Fibroblast of skin of right biceps (primary cell): ENCODE measurements at regions not wholly inside any gene's neighbourhood (a gene's known extent, or its start where the extent isn't known, plus 50 kb on each side); places are given as distances from the start of the nearest gene placed in this dataset.
A peak's percentile ranks its signal among the peaks of the same experiment; 100 is the strongest.
"Not testable (repeated sequence)": the region's sequence is repeated elsewhere in the genome, so short reads cannot be mapped to it uniquely, and the experiment has no call there.

ENCODE experiments used
- DNase-seq: peaks from one replicate; pipeline ENCODE4 v3.0.0-alpha.2; 2013

GRCh38 chr10:35958609-35959008 is 316.5 kb upstream of the FZD8 start:
- DNase-seq: not testable (repeated sequence)

DNA sequence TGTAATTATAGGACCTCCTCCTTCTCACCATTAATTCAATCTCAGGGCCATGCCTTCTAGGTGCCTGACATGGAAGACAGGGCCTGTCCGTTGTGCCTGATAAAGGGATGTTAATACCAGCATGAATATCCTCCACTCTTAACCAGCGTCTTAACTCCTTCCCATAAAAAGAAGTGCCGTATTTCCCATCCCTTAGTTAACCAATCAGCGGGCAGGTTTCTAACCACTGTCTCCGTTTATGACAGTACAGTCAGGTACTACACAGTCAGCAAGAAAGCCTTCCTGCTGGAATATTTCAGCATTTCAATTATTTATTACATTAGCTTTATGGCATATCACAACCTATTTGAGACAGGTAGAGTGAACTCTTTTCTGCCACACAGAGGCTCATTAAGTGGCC is 308.6 kb upstream of the FZD8 start:
- no peak for DNase-seq

DNA sequence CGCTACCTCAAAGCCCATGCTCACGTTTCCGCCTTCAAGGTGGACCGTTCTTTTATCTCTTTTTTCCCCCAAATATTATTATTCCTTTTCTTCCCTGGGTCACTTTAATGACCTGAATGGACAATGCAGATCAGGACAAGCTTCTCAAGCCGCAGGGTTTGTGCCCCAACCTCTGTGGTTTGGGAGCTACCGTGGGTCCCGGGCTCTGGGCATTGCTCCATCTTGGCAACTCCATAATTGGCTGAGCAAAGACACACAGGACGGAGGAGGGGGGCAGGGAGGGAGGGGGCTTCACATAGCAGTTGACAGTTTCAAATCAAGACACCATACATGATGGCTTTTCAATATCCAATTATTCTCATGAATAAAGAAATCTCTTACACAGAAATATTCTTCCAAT is 308.1 kb upstream of the FZD8 start:
- DNase-seq: no peak

GRCh38 chr10:35949811-35950211 is 307.7 kb upstream of the FZD8 start:
- no peak for DNase-seq

DNA sequence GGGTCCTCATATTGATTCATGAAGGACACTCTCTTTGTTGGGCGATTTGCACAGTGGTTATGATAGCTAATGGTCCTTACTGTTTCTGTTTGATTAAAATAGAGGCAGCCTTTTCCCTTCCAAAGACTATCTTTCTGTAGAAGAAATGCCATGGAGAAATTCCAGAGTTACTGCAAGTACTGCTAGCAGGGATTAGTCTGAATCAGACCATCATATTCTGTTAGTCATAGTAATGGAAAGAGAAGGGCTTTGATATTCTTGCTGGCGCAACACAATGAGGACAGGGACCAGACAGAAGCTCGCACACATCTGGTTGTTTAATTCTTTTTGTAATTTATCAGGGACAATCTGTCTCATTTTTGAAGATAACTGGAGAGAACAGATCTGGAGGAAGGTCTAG is 304.5 kb upstream of the FZD8 start:
- no peak for DNase-seq

- DNase-seq: no peak
These were observed 300.0 kb upstream of the FZD8 start for GRCh38 chr10:35942057-35942456.

DNA sequence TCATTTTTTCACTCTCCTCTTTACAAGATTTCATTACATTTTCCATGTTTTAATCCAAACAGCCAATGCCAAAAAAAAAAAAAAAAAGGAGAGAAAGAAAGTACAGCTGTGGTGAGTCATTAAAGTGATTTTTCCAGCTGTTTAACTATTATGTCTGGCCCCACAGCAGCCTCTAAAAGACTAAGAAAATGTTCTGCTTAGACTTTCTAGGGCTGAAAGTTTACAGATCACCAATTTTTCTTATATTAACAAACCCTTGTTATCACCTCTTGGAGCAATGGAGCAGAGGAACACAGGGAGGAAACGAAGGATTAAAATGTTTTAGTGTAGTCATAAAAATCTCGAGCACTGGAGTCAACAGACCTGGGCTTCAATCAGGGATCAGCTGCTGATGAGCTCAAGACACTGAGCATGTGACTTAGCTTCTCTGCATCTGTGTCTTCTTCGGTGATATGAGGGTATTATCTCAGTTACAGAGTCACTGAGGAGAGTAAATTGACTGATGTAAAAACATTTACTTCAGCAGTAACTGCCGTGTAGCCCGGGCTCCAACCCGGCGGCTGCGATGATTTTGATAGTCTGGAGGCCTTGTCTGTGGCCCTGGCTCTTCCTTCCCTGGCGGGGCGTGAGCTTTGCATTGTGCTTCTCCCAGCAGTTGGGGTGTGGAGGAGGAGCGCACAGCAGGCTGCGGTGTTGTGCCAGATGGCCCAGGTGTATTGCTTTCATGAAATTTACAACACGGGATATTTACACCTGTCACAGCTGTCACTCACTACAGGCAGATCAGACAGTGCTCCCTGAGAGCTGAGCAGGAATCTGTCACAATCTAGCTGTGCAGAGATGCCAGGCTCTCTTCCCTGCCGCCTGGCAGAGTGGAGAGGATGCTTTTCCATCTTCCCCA is 298.3 kb upstream of the FZD8 start:
- DNase-seq: peak; percentile 11

DNA sequence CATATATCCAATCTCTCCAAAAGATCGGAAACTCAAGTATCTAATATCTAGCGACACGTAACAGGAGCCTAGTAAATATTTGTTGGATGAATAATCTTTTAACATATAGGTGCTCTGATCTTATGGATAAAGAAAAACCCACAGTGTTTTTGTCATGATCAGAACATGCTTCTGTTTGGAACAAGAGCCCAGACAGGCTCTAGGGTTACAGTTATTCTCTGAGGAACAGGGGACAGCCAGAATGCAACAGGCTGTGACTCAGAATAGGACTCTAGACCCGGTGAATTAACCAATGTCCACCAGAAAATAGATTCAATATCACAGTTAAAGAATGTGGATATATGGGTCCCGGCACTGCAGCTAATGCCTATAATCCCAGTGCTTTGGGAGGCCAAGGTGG is 296.1 kb upstream of the FZD8 start:
- no peak for DNase-seq

DNA sequence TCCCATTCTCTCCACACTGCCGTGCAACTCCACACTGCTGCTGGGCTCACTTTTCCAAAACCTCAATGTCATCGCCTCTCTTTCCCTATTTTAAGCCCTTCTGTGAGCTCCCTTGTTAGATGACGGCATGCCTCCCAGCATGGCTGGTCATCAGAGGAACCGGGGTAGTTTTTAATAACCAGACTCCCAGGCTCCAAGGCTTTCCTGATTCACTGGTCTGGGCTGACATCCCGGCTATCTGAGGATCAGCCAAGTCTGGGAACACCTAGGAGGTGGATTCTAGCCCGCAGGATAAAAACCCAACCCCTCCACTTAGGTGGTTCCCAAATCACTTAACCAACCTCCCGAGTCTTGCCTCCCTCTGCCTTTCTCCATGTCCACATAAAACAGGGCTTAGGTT is 295.4 kb upstream of the FZD8 start:
- DNase-seq: peak; percentile 10

DNA sequence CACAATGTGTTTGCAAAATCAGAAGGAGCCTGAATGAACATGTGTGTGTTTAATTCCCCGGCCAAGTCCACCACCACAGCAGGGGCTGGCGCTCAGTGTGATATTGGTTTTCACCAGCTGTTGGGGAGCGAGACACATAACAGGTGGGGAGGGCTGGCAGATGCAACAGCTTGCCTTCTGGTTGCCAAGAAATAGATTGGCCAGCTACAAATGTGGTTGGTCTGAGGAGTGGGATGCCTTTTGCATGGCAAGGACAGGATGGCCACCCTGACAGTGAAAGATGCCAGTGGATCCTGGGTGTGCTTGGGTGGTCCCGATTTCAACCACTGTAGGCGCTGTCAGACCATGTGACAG is 292.5 kb upstream of the FZD8 start:
- no peak for DNase-seq

- DNase-seq: no peak
These were observed 292.0 kb upstream of the FZD8 start for GRCh38 chr10:35933940-35934641.

GRCh38 chr10:35933491-35933890 is 291.4 kb upstream of the FZD8 start:
- no peak for DNase-seq

- DNase-seq: not testable (repeated sequence)
These were observed 287.9 kb upstream of the FZD8 start for GRCh38 chr10:35929962-35930361.

- DNase-seq: no peak
These were observed 286.7 kb upstream of the FZD8 start for GRCh38 chr10:35928748-35929147.

DNA sequence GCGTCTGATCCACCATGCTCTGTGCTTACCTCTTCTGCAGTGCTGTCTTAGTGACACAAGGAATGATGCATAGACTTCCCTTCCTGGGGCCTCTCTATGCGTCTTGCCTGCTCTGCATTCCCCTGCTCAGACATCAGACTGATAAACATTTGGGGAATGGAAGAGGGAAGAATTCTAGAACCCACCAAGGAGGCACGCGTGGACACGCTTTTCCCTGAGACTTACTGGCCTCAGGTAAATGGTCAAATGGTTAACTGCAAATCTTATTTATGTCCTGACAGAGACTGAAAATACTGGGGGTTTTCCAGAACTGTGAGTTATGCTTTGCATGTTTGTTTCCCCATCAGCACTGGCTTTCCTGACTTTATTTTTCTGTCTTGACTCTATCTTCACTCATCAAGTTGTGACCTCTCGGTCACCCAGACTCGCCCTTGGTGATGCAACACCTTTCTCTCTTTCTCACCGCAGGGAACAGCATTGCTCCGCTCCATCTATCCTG is 285.9 kb upstream of the FZD8 start:
- peak; percentile 28 for DNase-seq

- no peak for DNase-seq
These were observed 285.2 kb upstream of the FZD8 start for GRCh38 chr10:35927341-35927740.

- no peak for DNase-seq
These were observed 284.8 kb upstream of the FZD8 start for GRCh38 chr10:35926846-35927245.

GRCh38 chr10:35925493-35925892 is 283.4 kb upstream of the FZD8 start:
- DNase-seq: no peak

DNA sequence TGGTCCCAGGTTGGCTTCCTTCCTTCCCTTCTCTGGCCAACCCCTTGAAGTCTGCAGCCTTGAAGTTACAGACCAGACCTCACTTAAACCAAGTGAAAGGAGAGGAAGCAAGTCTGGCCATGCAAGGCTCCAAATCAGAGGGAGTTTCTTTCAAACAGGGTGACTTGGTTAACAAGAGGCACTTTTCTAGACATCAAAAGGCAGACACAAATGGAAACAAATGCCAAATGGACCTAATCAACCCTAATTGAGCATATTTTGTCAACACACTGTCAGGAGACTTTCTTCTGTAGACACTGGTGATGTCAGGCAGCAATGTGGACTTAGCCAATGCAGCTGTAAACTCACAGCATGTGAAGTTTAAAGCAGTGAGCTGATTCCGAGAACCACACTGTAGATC is 282.7 kb upstream of the FZD8 start:
- no peak for DNase-seq

DNA sequence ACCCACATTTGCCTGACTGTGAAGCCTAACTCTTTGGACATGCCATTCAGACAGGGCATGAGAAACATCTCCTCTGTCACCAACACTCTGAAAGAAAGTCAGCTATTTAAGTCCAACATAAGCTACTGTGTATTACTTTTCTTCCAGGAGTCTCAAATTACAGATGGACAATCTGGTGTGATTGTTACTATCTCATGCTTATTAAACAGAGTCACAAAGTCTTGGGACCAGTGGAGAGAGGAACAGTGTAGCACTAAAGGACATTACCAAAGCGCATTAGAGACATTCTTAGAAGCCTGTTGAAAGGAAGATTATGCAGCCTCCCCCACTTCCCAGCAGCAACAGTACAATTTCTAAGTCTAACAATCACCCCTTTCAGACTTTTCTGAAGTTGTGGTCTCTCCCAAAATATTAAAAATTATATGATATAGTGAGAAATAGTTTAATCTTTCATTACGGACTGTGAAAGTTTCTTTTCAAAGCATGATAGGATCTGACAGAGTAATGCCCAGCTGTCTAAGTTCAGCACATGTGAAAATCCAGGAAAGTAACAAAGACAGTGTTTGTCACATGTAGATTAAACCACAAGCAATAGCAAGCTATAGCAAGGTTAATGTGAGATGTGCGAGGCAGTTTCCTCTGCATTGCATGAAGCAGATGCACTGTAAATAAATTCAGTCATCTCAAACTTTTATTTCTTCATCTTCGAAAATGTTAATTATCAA is 280.9 kb upstream of the FZD8 start:
- no peak for DNase-seq

GRCh38 chr10:35921866-35922350 is 279.8 kb upstream of the FZD8 start:
- no peak for DNase-seq

- DNase-seq: no peak
These were observed 274.7 kb upstream of the FZD8 start for GRCh38 chr10:35916791-35917190.

DNA sequence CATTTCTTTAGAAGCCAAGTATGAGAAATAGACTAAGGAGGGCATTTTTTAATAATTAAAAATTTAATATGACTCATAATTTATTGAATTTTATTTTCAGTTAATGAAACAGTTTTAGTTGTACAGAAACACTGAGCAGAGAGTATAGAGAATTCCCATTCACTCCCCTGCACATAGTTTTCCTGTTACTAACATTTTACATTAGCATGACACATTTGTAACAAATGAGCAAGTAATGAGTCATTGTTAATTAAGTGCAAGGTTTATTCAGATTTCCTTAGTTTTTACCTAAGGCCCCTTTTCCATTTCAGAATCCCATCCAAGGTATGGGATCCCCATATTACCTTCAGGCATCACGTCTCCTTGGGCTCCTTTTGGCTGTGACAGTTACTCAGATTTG is 271.5 kb upstream of the FZD8 start:
- peak; percentile 84 for DNase-seq
